Bronchial epithelial cell (primary cell): ENCODE measurements at regions not wholly inside any gene's neighbourhood (a gene's known extent, or its start where the extent isn't known, plus 50 kb on each side); places are given as distances from the start of the nearest gene placed in this dataset.

Experiments
- DNase-seq: peaks from one replicate; pipeline ENCODE4 v3.0.0-alpha.2; 2010; ENCODE audit warnings: low read depth
- FAIRE-seq: peaks from 2 replicates; lab custom pipeline; 2011; peaks lifted over from hg19 to GRCh38; lab: Jason Lieb, UNC
- H3K27me3 ChIP-seq: 2 replicates; pipeline ENCODE4 v1.5.1; 2011; ENCODE audit warnings: low read length; ENCODE audit not compliant: control insufficient read depth, insufficient read depth
- H3K36me3 ChIP-seq: 2 replicates; pipeline ENCODE4 v1.5.1; 2011; ENCODE audit warnings: low read length; ENCODE audit not compliant: control insufficient read depth, insufficient read depth
- H3K4me3 ChIP-seq: 2 replicates; pipeline ENCODE4 v1.5.1; 2011; ENCODE audit warnings: mild to moderate bottlenecking, low read depth, low read length, control low read depth
- TF ChIP-seq, protein P1 (sequence below): IDR thresholded peaks from 2 replicates; pipeline ENCODE4 v1.5.1; 2011; ENCODE audit warnings: mild to moderate bottlenecking, moderate library complexity, low read length, control low read depth, inconsistent platforms; ENCODE audit not compliant: insufficient read depth, severe bottlenecking

DNA sequence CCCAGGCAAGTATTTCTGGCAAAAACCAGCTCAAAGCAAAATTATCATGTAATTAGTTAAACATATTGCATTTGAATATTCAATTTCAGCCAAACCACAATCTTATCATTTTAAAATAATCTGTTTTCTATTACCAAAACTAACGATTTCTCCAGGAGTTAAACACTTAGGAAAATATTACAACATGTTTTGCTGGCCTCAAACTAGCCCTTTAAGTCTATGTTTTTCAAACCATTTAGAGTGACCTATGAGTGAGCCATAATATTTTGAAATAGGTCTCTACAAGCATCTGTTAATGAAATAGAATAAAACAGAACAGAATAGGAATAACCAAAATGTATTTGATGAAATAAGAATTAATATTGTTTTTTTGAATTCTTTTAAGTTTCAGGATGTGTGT is 370.9 kb downstream of the COL12A1 start:
- FAIRE-seq (no peak), DNase-seq (no peak)
- Histone ChIP-seq H3K4me3 (no peak overlapping the region), H3K36me3 (no peaks in the 10 kb centered on the region), H3K27me3 (no peaks in the 10 kb centered on the region)
- TF ChIP-seq, protein P1, sequence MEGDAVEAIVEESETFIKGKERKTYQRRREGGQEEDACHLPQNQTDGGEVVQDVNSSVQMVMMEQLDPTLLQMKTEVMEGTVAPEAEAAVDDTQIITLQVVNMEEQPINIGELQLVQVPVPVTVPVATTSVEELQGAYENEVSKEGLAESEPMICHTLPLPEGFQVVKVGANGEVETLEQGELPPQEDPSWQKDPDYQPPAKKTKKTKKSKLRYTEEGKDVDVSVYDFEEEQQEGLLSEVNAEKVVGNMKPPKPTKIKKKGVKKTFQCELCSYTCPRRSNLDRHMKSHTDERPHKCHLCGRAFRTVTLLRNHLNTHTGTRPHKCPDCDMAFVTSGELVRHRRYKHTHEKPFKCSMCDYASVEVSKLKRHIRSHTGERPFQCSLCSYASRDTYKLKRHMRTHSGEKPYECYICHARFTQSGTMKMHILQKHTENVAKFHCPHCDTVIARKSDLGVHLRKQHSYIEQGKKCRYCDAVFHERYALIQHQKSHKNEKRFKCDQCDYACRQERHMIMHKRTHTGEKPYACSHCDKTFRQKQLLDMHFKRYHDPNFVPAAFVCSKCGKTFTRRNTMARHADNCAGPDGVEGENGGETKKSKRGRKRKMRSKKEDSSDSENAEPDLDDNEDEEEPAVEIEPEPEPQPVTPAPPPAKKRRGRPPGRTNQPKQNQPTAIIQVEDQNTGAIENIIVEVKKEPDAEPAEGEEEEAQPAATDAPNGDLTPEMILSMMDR, result no peak

DNA sequence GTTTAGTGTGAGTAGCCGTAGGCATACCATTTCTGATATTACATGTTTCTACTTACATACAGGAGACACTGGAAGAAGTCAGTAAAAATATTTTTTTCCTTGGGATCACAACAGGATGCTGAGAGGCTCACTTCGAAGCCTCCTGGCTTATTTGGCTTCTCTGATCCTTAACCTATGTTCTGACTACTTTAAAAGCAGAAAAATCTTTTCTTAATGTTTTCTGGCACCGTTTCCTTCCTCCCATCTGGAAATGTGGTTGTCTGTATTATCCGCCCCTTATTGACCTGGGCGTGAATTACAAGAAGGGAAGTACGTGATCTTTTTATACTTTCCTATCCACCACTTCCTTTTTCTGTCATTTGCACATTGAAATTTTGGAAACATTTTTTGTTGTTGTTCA is 379.6 kb downstream of the COL12A1 start:
- FAIRE-seq (no peak), DNase-seq (no peak)
- Histone ChIP-seq H3K36me3 (no peaks in the 10 kb centered on the region), H3K27me3 (no peaks in the 10 kb centered on the region), H3K4me3 (no peak overlapping the region)
- TF ChIP-seq, protein P1, result no peak

DNA sequence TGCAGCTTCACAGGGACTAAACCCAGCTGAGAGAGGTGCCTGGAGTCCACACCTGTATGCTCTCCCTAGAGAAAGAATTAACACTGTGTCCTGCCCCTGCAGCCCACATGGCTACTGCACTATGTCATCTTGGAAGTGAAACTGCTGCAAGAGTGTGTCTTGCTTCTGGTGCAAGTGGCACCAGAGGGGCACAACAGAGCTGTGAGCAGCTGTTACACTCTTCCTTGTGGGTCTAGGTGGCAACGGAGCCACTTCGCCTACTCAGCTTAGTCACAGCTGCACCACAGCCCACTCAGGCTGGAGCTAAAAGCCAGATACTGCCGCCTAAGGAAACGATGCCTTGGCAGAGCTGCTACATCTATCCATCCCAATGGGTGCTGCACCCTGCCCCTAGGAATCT is 391.4 kb downstream of the COL12A1 start:
- TF ChIP-seq, protein P1, result no peak
- peaks cover 3% of the 10 kb centered on the region for H3K27me3 ChIP-seq
- FAIRE-seq (no peak), DNase-seq (no peak)
- H3K36me3 ChIP-seq, result no peaks in the 10 kb centered on the region
- H3K4me3 ChIP-seq, result no peak overlapping the region

DNA sequence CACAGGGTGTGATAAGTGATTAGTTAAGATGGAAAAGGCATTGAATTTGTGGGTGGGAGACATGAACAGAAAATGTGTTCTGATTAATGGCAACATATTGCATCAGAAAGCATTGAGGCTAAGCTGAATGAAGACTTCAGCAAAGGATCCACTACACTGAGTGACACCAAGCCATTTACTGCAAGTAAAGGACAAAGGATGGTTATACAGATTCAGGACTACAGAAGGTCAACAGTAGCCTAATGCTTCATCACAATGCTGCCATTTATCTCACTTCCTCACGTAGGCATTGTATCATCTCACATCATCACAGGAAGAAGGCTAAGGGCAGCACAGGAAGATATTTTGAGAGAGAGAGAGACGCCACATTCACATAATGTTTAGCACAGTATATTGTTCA is 398.2 kb downstream of the COL12A1 start:
- no peaks in the 10 kb centered on the region for H3K36me3 ChIP-seq
- no peak overlapping the region for H3K4me3 ChIP-seq
- DNase-seq (no peak), FAIRE-seq (no peak)
- TF ChIP-seq, protein P1, result no peak
- no peaks in the 10 kb centered on the region for H3K27me3 ChIP-seq

DNA sequence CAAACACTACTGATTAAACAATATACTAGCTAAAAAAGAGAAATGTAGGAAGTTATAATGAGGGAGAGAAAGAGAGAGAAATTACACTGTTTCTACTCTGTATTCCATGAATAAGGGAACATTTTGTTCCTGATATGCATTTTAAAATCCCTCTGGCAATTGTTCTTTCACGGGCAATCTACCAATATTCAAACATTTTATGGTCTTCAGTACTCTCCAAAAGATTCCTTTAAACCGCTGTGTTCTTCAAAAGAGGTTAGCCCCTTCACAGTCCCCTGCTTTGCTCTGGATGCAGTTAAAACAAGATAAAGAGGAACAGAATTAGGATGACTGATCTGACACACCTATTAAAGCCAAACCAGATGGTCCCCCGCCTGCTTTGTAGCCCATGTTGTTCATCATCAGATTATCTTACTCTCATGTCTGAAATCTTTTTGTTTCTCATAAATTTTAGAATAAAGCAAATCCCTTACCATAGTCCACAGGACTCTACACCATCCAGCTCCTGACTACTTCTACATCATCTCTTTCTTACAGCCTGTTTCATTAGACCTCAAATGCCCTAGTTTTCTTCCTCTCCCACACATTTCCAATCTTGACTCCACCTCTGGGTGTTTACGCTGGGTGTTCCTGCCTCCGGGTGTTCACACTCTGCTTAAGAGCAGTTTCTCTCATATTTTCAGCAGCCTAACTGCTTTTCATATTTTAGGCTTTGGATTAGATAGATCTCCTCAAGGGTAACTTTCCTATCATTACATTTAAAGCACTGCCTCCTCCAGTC is 399.7 kb downstream of the COL12A1 start:
- no peak overlapping the region for H3K4me3 ChIP-seq
- no peaks in the 10 kb centered on the region for H3K27me3 ChIP-seq
- no peak for FAIRE-seq
- no peaks in the 10 kb centered on the region for H3K36me3 ChIP-seq
- DNase-seq, result no peak
- TF ChIP-seq, protein P1, result no peak

DNA sequence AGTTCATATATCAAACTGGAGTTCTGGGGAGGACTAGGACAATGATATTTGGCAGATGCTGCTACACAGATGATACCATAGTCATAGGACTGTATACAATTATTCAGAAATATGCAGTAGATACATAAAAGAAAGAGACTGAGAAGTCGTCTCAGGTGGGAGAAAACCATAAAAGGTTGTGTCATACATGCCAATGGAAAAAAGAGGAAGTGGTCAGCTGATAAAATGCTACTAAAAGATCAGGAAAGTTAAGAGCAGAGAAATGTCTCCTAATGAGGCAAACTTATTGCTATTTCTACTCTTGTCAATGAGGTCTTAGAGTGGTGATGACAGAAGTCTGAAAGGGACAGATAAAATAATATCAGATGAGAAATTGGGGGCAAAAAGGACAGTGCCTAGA is 407.6 kb downstream of the COL12A1 start:
- FAIRE-seq, result no peak
- TF ChIP-seq, protein P1, result no peak
- Histone ChIP-seq H3K36me3 (no peaks in the 10 kb centered on the region), H3K27me3 (no peaks in the 10 kb centered on the region), H3K4me3 (no peak overlapping the region)
- no peak for DNase-seq
